Endothelial cell of umbilical vein (primary cell): ENCODE measurements at regions not wholly inside any gene's neighbourhood (a gene's known extent, or its start where the extent isn't known, plus 50 kb on each side); places are given as distances from the start of the nearest gene placed in this dataset.

Source experiments
- BruUV-seq: library from RNA; stranded (reverse); fragments of 400-500 nt; replicated peaks from 2 replicates; lab custom pipeline; 2021; lab: Mats Ljungman, UMichigan
- CTCF ChIA-PET: fragments of 300-600, 350-600 bp; sonication (Branson Sonifier 250); formaldehyde crosslinking; loops from one replicate; lab custom pipeline; 2021; ENCODE audit warnings: antibody characterized with exemption, inconsistent platforms; lab: Charles Lee
- POLR2A ChIA-PET: fragments of 300-600, 350-600 bp; sonication (Branson Sonifier 250); formaldehyde crosslinking; loops from one replicate; lab custom pipeline; 2021; ENCODE audit warnings: antibody characterized with exemption, inconsistent platforms; lab: Charles Lee
- DNase-seq: peaks from one replicate; pipeline ENCODE4 v3.0.0-alpha.2; 2011; ENCODE audit warnings: low read depth, low spot score
- FAIRE-seq: peaks from 2 replicates; lab custom pipeline; 2011; peaks lifted over from hg19 to GRCh38; lab: Jason Lieb, UNC
- H2AFZ ChIP-seq: 2 replicates; pipeline ENCODE4 v1.6.0; 2012; ENCODE audit warnings: low read depth, low read length, control low read depth, inconsistent platforms
- H3K27ac ChIP-seq: 2 replicates; pipeline ENCODE4 v1.5.1; 2011; ENCODE audit warnings: low read depth, mild to moderate bottlenecking, control low read depth, low read length, moderate library complexity; ENCODE audit not compliant: insufficient read depth
- H3K27me3 ChIP-seq, 2 experiments: 2 replicates each; pipeline versions ENCODE4 v1.6.0 to v1.6.1; 2011; ENCODE audit warnings: low read length in 2 of 2, mixed read lengths in 1 of 2; ENCODE audit not compliant: control insufficient read depth in 2 of 2, insufficient read depth in 2 of 2
- H3K36me3 ChIP-seq, 2 experiments: 2 replicates in 1 of 2; 3 replicates in 1 of 2; pipeline ENCODE4 v1.5.1; 2011; ENCODE audit warnings: low read length in 2 of 2, mild to moderate bottlenecking in 1 of 2, moderate library complexity in 1 of 2; ENCODE audit not compliant: control insufficient read depth in 2 of 2, insufficient read depth in 2 of 2; ENCODE audit errors: extremely low read depth in 1 of 2
- H3K4me1 ChIP-seq: 3 replicates; pipeline ENCODE4 v1.5.1; 2011; ENCODE audit warnings: mild to moderate bottlenecking, low read length; ENCODE audit not compliant: control insufficient read depth, insufficient read depth; ENCODE audit errors: extremely low read depth
- H3K4me2 ChIP-seq: 2 replicates; pipeline ENCODE4 v1.6.1; 2011; ENCODE audit warnings: low read length, control low read depth, mixed read lengths; ENCODE audit not compliant: insufficient read depth
- H3K4me3 ChIP-seq, 3 experiments: fragments of 200-600 bp in 1 of 3; sonication (generic), shearing (Covaris generic) in 1 of 3; replicated peaks in 1 of 3; 2 replicates each; pipeline ENCODE4 v1.5.1; 2011 to 2016; ENCODE audit warnings: control low read depth in 3 of 3, low read length in 3 of 3, mild to moderate bottlenecking in 2 of 3, inconsistent platforms in 1 of 3, low read depth in 1 of 3, moderate library complexity in 1 of 3; ENCODE audit not compliant: insufficient read depth in 1 of 3
- H3K79me2 ChIP-seq: 2 replicates; pipeline ENCODE4 v1.6.0; 2012; ENCODE audit warnings: low read length, inconsistent platforms; ENCODE audit not compliant: control insufficient read depth, insufficient read depth
- H3K9ac ChIP-seq: replicated peaks from 2 replicates; pipeline ENCODE3; 2011; ENCODE audit warnings: low read length, control low read depth; ENCODE audit not compliant: insufficient read depth; ENCODE audit errors: extremely low read depth
- H3K9me1 ChIP-seq: replicated peaks from 3 replicates; pipeline ENCODE4 v1.6.0; 2011; ENCODE audit warnings: mild to moderate bottlenecking, low read length; ENCODE audit not compliant: control insufficient read depth, insufficient read depth; ENCODE audit errors: extremely low read depth
- H3K9me3 ChIP-seq: replicated peaks from 2 replicates; pipeline ENCODE4 v1.5.1; 2012; ENCODE audit warnings: low read length, inconsistent platforms; ENCODE audit not compliant: control insufficient read depth, insufficient read depth
- H4K20me1 ChIP-seq: replicated peaks from 2 replicates; pipeline ENCODE3; 2011; ENCODE audit warnings: mild to moderate bottlenecking, low read length; ENCODE audit not compliant: control insufficient read depth, insufficient read depth; ENCODE audit errors: extremely low read depth
- EZH2 ChIP-seq: IDR thresholded peaks from 2 replicates; pipeline ENCODE4 v1.6.1; 2012; ENCODE audit warnings: borderline replicate concordance, low read depth, mild to moderate bottlenecking, moderate library complexity, low read length, inconsistent platforms; ENCODE audit not compliant: severe bottlenecking
- FOS ChIP-seq: IDR thresholded peaks from 2 replicates; pipeline ENCODE4 v1.6.1; 2011; ENCODE audit warnings: mild to moderate bottlenecking, low read length, moderate library complexity, borderline replicate concordance; ENCODE audit not compliant: insufficient read depth
- GATA2 ChIP-seq: IDR thresholded peaks from 2 replicates; pipeline ENCODE4 v1.7.0; 2011; ENCODE audit warnings: low read depth, mild to moderate bottlenecking, moderate library complexity, mixed read lengths, low read length; ENCODE audit not compliant: insufficient read length, insufficient read depth
- JUN ChIP-seq: IDR thresholded peaks from 2 replicates; pipeline ENCODE4 v1.6.1; 2011; ENCODE audit warnings: borderline replicate concordance, low read depth; ENCODE audit not compliant: insufficient read length, insufficient read depth
- MYC ChIP-seq: IDR thresholded peaks from one replicate; pipeline ENCODE4 v1.6.1; 2011; ENCODE audit warnings: mild to moderate bottlenecking, low read depth, low read length
- POLR2A ChIP-seq: IDR thresholded peaks from 2 replicates; pipeline ENCODE4 v1.6.1; 2012; ENCODE audit warnings: low read depth, mild to moderate bottlenecking, control low read depth, low read length
- POLR2AphosphoS5 ChIP-seq: IDR thresholded peaks from 2 replicates; pipeline ENCODE4 v1.6.1; 2012; ENCODE audit warnings: low read depth, mild to moderate bottlenecking, control low read depth, low read length, moderate library complexity; ENCODE audit not compliant: insufficient read depth
- dilution Hi-C: fragments of 300-500 bp; cut with MboI; formaldehyde crosslinking; loops from one replicate; pipeline ENCODE4 v1.15.0; 2019; ENCODE audit warnings: low sequenced_read_pairs; ENCODE audit not compliant: extremely low pct_ligation_motif_present
- intact Hi-C: fragments of 100-400 bp; cut with micrococcal nuclease; formaldehyde crosslinking; loops from one replicate; pipeline ENCODE4 v1.10.0; 2022
- TF ChIP-seq, protein P1 (sequence below), 2 donors: IDR thresholded peaks; 1 replicate in 1 of 2; 2 replicates in 1 of 2; pipeline ENCODE4 v1.5.1; 2011; ENCODE audit warnings: low read length in 2 of 2, mild to moderate bottlenecking in 2 of 2, moderate library complexity in 2 of 2, control low read depth in 1 of 2, inconsistent platforms in 1 of 2, low read depth in 1 of 2; ENCODE audit not compliant: insufficient read depth in 1 of 2; ENCODE audit errors: extremely low read depth in 1 of 2
- TF ChIP-seq, protein P2 (sequence below): IDR thresholded peaks from 2 replicates; pipeline ENCODE4 v1.6.1; 2011; ENCODE audit not compliant: insufficient read depth, insufficient read length

GRCh38 chr2:107738266-107738665 lies 88.4 kb upstream of the RGPD4 start:
- POLR2A ChIA-PET: no interaction called here
- BruUV-seq: no TSS peak
- no peaks in the 10 kb centered on the region for H3K9me3 ChIP-seq
- no peaks in the 10 kb centered on the region for H3K79me2 ChIP-seq
- intact Hi-C loops: no loop called here
- H3K4me2 ChIP-seq: no peak overlapping the region
- H3K9me1 ChIP-seq: no peaks in the 10 kb centered on the region
- no peak overlapping the region for H3K4me3 ChIP-seq
- no peaks in the 10 kb centered on the region for H4K20me1 ChIP-seq
- FAIRE-seq (no peak), DNase-seq (no peak)
- TF ChIP-seq FOS (no peak), JUN (no peak), GATA2 (no peak), MYC (no peak), EZH2 (no peak), POLR2AphosphoS5 (no peak), POLR2A (no peak)
- TF ChIP-seq, protein P1, sequence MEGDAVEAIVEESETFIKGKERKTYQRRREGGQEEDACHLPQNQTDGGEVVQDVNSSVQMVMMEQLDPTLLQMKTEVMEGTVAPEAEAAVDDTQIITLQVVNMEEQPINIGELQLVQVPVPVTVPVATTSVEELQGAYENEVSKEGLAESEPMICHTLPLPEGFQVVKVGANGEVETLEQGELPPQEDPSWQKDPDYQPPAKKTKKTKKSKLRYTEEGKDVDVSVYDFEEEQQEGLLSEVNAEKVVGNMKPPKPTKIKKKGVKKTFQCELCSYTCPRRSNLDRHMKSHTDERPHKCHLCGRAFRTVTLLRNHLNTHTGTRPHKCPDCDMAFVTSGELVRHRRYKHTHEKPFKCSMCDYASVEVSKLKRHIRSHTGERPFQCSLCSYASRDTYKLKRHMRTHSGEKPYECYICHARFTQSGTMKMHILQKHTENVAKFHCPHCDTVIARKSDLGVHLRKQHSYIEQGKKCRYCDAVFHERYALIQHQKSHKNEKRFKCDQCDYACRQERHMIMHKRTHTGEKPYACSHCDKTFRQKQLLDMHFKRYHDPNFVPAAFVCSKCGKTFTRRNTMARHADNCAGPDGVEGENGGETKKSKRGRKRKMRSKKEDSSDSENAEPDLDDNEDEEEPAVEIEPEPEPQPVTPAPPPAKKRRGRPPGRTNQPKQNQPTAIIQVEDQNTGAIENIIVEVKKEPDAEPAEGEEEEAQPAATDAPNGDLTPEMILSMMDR (IDR thresholded peaks at IDR 0.05; ENCODE audit: extremely low read depth in 1 of 2, insufficient read depth in 1 of 2, low read depth in 1 of 2, low read length in 2 of 2): no peak
- TF ChIP-seq, protein P2, sequence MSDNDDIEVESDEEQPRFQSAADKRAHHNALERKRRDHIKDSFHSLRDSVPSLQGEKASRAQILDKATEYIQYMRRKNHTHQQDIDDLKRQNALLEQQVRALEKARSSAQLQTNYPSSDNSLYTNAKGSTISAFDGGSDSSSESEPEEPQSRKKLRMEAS: no peak
- H3K27ac ChIP-seq: no peak overlapping the region
- CTCF ChIA-PET: no interaction called here
- no peaks in the 10 kb centered on the region for H3K4me1 ChIP-seq
- no peak overlapping the region for H2AFZ ChIP-seq
- H3K9ac ChIP-seq: no peak overlapping the region
- dilution Hi-C loops: no loop called here
- H3K36me3 ChIP-seq: no peaks in the 10 kb centered on the region
- no peaks in the 10 kb centered on the region for H3K27me3 ChIP-seq
